H1 (cell line): ENCODE measurements at regions not wholly inside any gene's neighbourhood (a gene's known extent, or its start where the extent isn't known, plus 50 kb on each side); places are given as distances from the start of the nearest gene placed in this dataset.

Source experiments
- CTCF ChIA-PET: fragments of 300-600 bp; sonication (Branson Sonifier 250); formaldehyde crosslinking; loops from one replicate; lab custom pipeline; 2021; ENCODE audit not compliant: partially characterized antibody; lab: Charles Lee
- POLR2A ChIA-PET: fragments of 300-600 bp; sonication (Branson Sonifier 250); formaldehyde crosslinking; loops from one replicate; lab custom pipeline; 2021; ENCODE audit warnings: inconsistent platforms; ENCODE audit not compliant: partially characterized antibody; lab: Charles Lee
- DNase-seq, 2 experiments: peaks; one replicate each; pipeline versions ENCODE4 v3.0.0 to v3.0.0-alpha.2; 2010 to 2022; ENCODE audit warnings: low spot score in 2 of 2, low read depth in 1 of 2, mixed read lengths in 1 of 2
- FAIRE-seq: peaks from 2 replicates; lab custom pipeline; 2011; peaks lifted over from hg19 to GRCh38; lab: Jason Lieb, UNC
- H2AFZ ChIP-seq: 2 replicates; pipeline ENCODE4 v1.8.1; 2012; ENCODE audit warnings: low read length, inconsistent platforms
- H2AK5ac ChIP-seq: 2 replicates; pipeline ENCODE4 v1.6.1; 2013; ENCODE audit warnings: low read depth, low read length
- H2BK120ac ChIP-seq: replicated peaks from 2 replicates; pipeline ENCODE3; 2013; ENCODE audit warnings: low read depth, low read length, inconsistent platforms
- H2BK12ac ChIP-seq: 2 replicates; pipeline ENCODE4 v1.6.1; 2013; ENCODE audit warnings: low read depth, low read length
- H2BK15ac ChIP-seq: 2 replicates; pipeline ENCODE4 v1.6.1; 2013; ENCODE audit warnings: low read length
- H2BK20ac ChIP-seq: 2 replicates; pipeline ENCODE4 v1.6.1; 2013; ENCODE audit warnings: low read length
- H2BK5ac ChIP-seq: 2 replicates; pipeline ENCODE4 v1.6.1; 2013; ENCODE audit warnings: low read depth, low read length
- H3K14ac ChIP-seq: 2 replicates; pipeline ENCODE4 v1.6.1; 2013; ENCODE audit warnings: inconsistent platforms; ENCODE audit not compliant: insufficient read length
- H3K18ac ChIP-seq: 2 replicates; pipeline ENCODE4 v1.6.1; 2013; ENCODE audit warnings: low read length; ENCODE audit errors: extremely low read depth
- H3K23ac ChIP-seq: 2 replicates; pipeline ENCODE4 v1.6.1; 2013; ENCODE audit warnings: inconsistent platforms; ENCODE audit not compliant: insufficient read length
- H3K23me2 ChIP-seq: 2 replicates; pipeline ENCODE4 v1.6.1; 2013; ENCODE audit warnings: low read depth, low read length
- H3K27ac ChIP-seq: 2 replicates; pipeline ENCODE4 v1.6.1; 2011; ENCODE audit warnings: low read depth, low read length, inconsistent platforms
- H3K27me3 ChIP-seq, 4 experiments: replicated peaks in 1 of 4; 1 replicate in 1 of 4; 2 replicates in 3 of 4; pipeline versions ENCODE4 v1.6.1 to v1.8.1; 2011 to 2013; ENCODE audit warnings: low read length in 3 of 4, mild to moderate bottlenecking in 3 of 4, inconsistent platforms in 2 of 4, mixed read lengths in 2 of 4, moderate library complexity in 1 of 4; ENCODE audit not compliant: control insufficient read depth in 3 of 4, insufficient read depth in 3 of 4; ENCODE audit errors: extremely low read depth in 1 of 4
- H3K36me3 ChIP-seq, 4 experiments: 2 replicates each; pipeline versions ENCODE4 v1.6.1 to v1.8.1; 2011 to 2013; ENCODE audit warnings: mild to moderate bottlenecking in 4 of 4, low read length in 3 of 4, moderate library complexity in 2 of 4, control low read depth in 1 of 4, inconsistent platforms in 1 of 4; ENCODE audit not compliant: insufficient read depth in 4 of 4, control insufficient read depth in 2 of 4
- H3K4ac ChIP-seq: replicated peaks from 2 replicates; pipeline ENCODE3; 2013; ENCODE audit warnings: low read length, low read depth, mixed read lengths, inconsistent platforms; ENCODE audit not compliant: insufficient read length
- H3K4me1 ChIP-seq, 4 experiments: replicated peaks in 1 of 4; 1 replicate in 1 of 4; 2 replicates in 3 of 4; pipeline versions ENCODE4 v1.6.1 to v1.8.1; 2011 to 2013; ENCODE audit warnings: low read length in 3 of 4, inconsistent platforms in 2 of 4, mixed read lengths in 1 of 4; ENCODE audit not compliant: insufficient read depth in 4 of 4, control insufficient read depth in 3 of 4
- H3K4me2 ChIP-seq, 2 experiments: 2 replicates each; pipeline versions ENCODE4 v1.6.1 to v1.8.1; 2011 to 2013; ENCODE audit warnings: low read depth in 2 of 2, low read length in 2 of 2, control low read depth in 1 of 2, inconsistent platforms in 1 of 2, mild to moderate bottlenecking in 1 of 2; ENCODE audit not compliant: insufficient read depth in 1 of 2
- H3K4me3 ChIP-seq, 4 experiments: fragments of 200-600, 300-600 bp in 1 of 4; sonication (generic), shearing (Covaris generic), sonication (Bioruptor Twin) in 1 of 4; 2 replicates each; pipeline versions ENCODE4 v1.5.1 to v1.8.1; 2011 to 2016; ENCODE audit warnings: low read length in 4 of 4, low read depth in 3 of 4, control low read depth in 2 of 4, inconsistent platforms in 2 of 4, mild to moderate bottlenecking in 2 of 4, mixed read lengths in 1 of 4, moderate library complexity in 1 of 4; ENCODE audit not compliant: insufficient read depth in 2 of 4; ENCODE audit errors: extremely low read depth in 1 of 4
- H3K56ac ChIP-seq: replicated peaks from 2 replicates; pipeline ENCODE3; 2013; ENCODE audit warnings: low read depth, mild to moderate bottlenecking, mixed read lengths, low read length, inconsistent platforms; ENCODE audit not compliant: insufficient read length
- H3K79me1 ChIP-seq: 2 replicates; pipeline ENCODE4 v1.6.1; 2013; ENCODE audit warnings: low read depth, low read length, control low read depth
- H3K79me2 ChIP-seq, 2 experiments: 2 replicates each; pipeline versions ENCODE4 v1.6.1 to v1.8.1; 2012 to 2013; ENCODE audit warnings: low read length in 2 of 2, mild to moderate bottlenecking in 2 of 2, inconsistent platforms in 1 of 2; ENCODE audit not compliant: insufficient read depth in 2 of 2, control insufficient read depth in 1 of 2
- H3K9ac ChIP-seq, 4 experiments: replicated peaks in 1 of 4; 1 replicate in 1 of 4; 2 replicates in 3 of 4; pipeline versions ENCODE4 v1.6.1 to v1.8.1; 2011 to 2013; ENCODE audit warnings: low read depth in 3 of 4, low read length in 3 of 4, control low read depth in 2 of 4, mild to moderate bottlenecking in 2 of 4, moderate library complexity in 2 of 4, inconsistent platforms in 1 of 4; ENCODE audit errors: extremely low read depth in 1 of 4
- H3K9me3 ChIP-seq, 2 experiments: 2 replicates each; pipeline versions ENCODE4 v1.6.1 to v1.8.1; 2012 to 2013; ENCODE audit warnings: mild to moderate bottlenecking in 2 of 2, moderate library complexity in 2 of 2, control low read depth in 1 of 2, inconsistent platforms in 1 of 2, low read depth in 1 of 2, low read length in 1 of 2, mixed read lengths in 1 of 2; ENCODE audit not compliant: insufficient read depth in 2 of 2
- H4K20me1 ChIP-seq, 2 experiments: replicated peaks in 1 of 2; 2 replicates each; pipeline versions ENCODE3 to v1.8.1; 2011 to 2013; ENCODE audit warnings: inconsistent platforms in 2 of 2, low read length in 2 of 2, mild to moderate bottlenecking in 1 of 2; ENCODE audit not compliant: insufficient read depth in 2 of 2, control insufficient read depth in 1 of 2
- H4K5ac ChIP-seq: 2 replicates; pipeline ENCODE4 v1.6.1; 2013; ENCODE audit warnings: low read length, low read depth, mixed read lengths, inconsistent platforms; ENCODE audit not compliant: insufficient read length
- H4K8ac ChIP-seq: 2 replicates; pipeline ENCODE4 v1.8.0; 2013; ENCODE audit warnings: mild to moderate bottlenecking, moderate library complexity, low read length, inconsistent platforms; ENCODE audit not compliant: insufficient read depth; ENCODE audit errors: extremely low read depth
- H4K91ac ChIP-seq: replicated peaks from 2 replicates; pipeline ENCODE3; 2013; ENCODE audit warnings: low read length, mixed read lengths, inconsistent platforms; ENCODE audit not compliant: insufficient read length
- CEBPB ChIP-seq: IDR thresholded peaks from 2 replicates; pipeline ENCODE4 v1.6.1; 2012; ENCODE audit warnings: low read depth, low read length
- KDM5A ChIP-seq: fragments of 200-600 bp; IDR thresholded peaks from 2 replicates; pipeline ENCODE4 v1.7.1; 2012; ENCODE audit warnings: mild to moderate bottlenecking, low read length, inconsistent platforms, mixed read lengths
- WGBS, 2 experiments: shearing (Covaris generic) in 1 of 2; methylation state at CpG; one replicate each; pipeline versions ENCODE4 v1.1.6 to v1.1.7; 2013 to 2015; ENCODE audit warnings: low lambda C conversion rate in 2 of 2, mixed read lengths in 2 of 2, inconsistent platforms in 1 of 2, low coverage in 1 of 2, missing lambda C conversion rate in 1 of 2; ENCODE audit not compliant: insufficient replicate concordance in 2 of 2, insufficient coverage in 1 of 2, insufficient read length in 1 of 2; ENCODE audit errors: extremely low coverage in 1 of 2, missing lambda C conversion rate in 1 of 2; 5-methylcytosine and 5-hydroxymethylcytosine counted together

GRCh38 chr16:63785170-63785569 is 1336.7 kb downstream of the CDH11 start:
- no peak for TF ChIP-seq CEBPB
- no peak for TF ChIP-seq KDM5A
- TF ChIP-seq, all 59 proteins: peak for 0
- no peaks in the 10 kb centered on the region for H3K23me2 ChIP-seq
- CTCF ChIA-PET, result interaction anchor here (1.1 kb wide), 1 partner anchor 12 kb away, joined by 3 read pairs; no protein-coding TSS in a partner anchor
- no peak overlapping the region for H2BK120ac ChIP-seq
- H4K91ac ChIP-seq, result no peak overlapping the region
- H2BK5ac ChIP-seq, result no peak overlapping the region
- H3K4me3 ChIP-seq, result no peak overlapping the region
- DNase-seq (no peak), FAIRE-seq (no peak)
- H3K23ac ChIP-seq, result no peak overlapping the region
- H3K4me2 ChIP-seq, result no peak overlapping the region
- no peaks in the 10 kb centered on the region for H3K79me1 ChIP-seq
- H4K20me1 ChIP-seq, result no peaks in the 10 kb centered on the region
- H4K8ac ChIP-seq, result no peak overlapping the region
- no peak overlapping the region for H4K5ac ChIP-seq
- no peak overlapping the region for H2BK12ac ChIP-seq
- H2BK15ac ChIP-seq, result no peak overlapping the region
- 62% methylated on average over 2 of the region's 2 CpGs; no CpG with 5 or more reads in 1 of the 2 experiments for WGBS, 2 experiments
- H3K4me1 ChIP-seq, result no peaks in the 10 kb centered on the region
- H3K27me3 ChIP-seq, result no peaks in the 10 kb centered on the region
- H3K14ac ChIP-seq, result no peak overlapping the region
- peaks cover 0 to 4% (median 0%) of the 10 kb centered on the region in 4 experiments; a peak in 2 of 8 replicates for H3K36me3 ChIP-seq
- no peak overlapping the region for H3K56ac ChIP-seq
- H3K27ac ChIP-seq, result no peak overlapping the region
- no peak overlapping the region for H3K4ac ChIP-seq
- H2BK20ac ChIP-seq, result no peak overlapping the region
- H3K18ac ChIP-seq, result no peak overlapping the region
- no peak overlapping the region for H3K9ac ChIP-seq
- no peak overlapping the region for H2AK5ac ChIP-seq
- H2AFZ ChIP-seq, result no peak overlapping the region
- peaks cover 35 to 40% of the 10 kb centered on the region in 2 experiments for H3K9me3 ChIP-seq
- no peaks in the 10 kb centered on the region for H3K79me2 ChIP-seq
- POLR2A ChIA-PET, result no interaction called here
